ENCODE measurements at regions not wholly inside any gene's neighbourhood (a gene's known extent, or its start where the extent isn't known, plus 50 kb on each side); places are given as distances from the start of the nearest gene placed in this dataset. TPM values are rescaled to one million over a fixed set of nuclear protein-coding genes. Genes with fewer than 3 reads are reported as not detected.

DNA sequence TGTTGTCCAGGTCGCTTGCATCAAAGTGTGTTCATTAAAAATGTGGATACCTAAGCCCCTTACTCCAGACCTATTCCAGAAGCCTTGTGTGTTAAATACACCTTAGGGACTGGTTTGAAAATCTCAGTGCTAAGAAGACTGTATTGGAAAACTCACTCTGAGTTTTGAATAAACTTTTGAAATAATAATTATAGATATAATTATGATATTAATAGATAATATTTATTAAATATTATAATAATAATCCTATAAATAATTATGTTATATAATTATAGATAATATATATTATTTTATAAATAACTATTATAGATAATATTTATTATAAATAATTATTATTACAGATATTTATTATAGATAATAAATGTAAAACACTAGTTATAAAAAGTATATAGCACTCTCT is 165.3 kb downstream of the ARRDC3 start:
- Histone ChIP-seq H3K4me2 (ENCODE audit: low read length) (no peak overlapping the region), H3K27me3 (ENCODE audit: control insufficient read depth, insufficient read depth, low read length) (no peaks in the 10 kb centered on the region), H3K9me3 (replicated peaks; ENCODE audit: low read length) (no peaks in the 10 kb centered on the region), H3K9ac (ENCODE audit: low read depth, low read length) (no peak overlapping the region), H3K36me3 (ENCODE audit: insufficient read depth, low read length) (no peaks in the 10 kb centered on the region), H3K4me1 (ENCODE audit: control insufficient read depth, insufficient read depth, low read length) (peaks cover 18% of the 10 kb centered on the region), H3K4me3 (ENCODE audit: low read length) (no peak overlapping the region)

DNA sequence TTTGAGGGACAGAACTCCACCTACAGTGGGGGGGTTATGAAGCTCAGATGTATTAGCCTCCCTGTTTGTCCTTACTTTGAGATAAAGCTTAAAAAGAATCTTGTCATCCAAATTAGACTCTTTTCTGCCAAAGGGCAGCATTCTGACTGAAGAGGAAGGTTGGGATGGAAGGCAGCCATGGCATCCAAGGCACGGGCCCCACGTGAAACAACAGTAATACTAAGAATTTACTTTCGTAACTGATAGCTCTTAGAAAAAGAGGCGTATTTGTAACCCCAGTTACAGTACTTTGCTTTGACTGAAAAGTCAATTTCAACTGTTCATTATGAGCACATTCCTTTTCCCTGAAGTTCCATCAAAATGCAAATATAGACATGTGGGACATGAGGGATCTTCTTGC is 168.5 kb downstream of the ARRDC3 start:
- H3K27me3 ChIP-seq (ENCODE audit: control insufficient read depth, insufficient read depth, low read length), result no peaks in the 10 kb centered on the region
- H3K36me3 ChIP-seq (ENCODE audit: insufficient read depth, low read length), result no peaks in the 10 kb centered on the region
- H3K4me1 ChIP-seq (ENCODE audit: control insufficient read depth, insufficient read depth, low read length), result peaks cover 31% of the 10 kb centered on the region
- H3K4me2 ChIP-seq (ENCODE audit: low read length), result no peak overlapping the region
- no peaks in the 10 kb centered on the region for H3K9me3 ChIP-seq (replicated peaks; ENCODE audit: low read length)
- no peak overlapping the region for H3K4me3 ChIP-seq (ENCODE audit: low read length)
- no peak overlapping the region for H3K9ac ChIP-seq (ENCODE audit: low read depth, low read length)

Small RNA genes in the stretch of these regions (small RNA-seq; reads per million reads assigned to genes)
- gene RF00017 (not detected), gene RNU4-90P (not detected)

Measured in skeletal muscle satellite cell (primary cell).